NCI-H2081 treated with DMSO at 0.1 percent for 48 hours (cell line): ENCODE measurements at regions not wholly inside any gene's neighbourhood (a gene's known extent, or its start where the extent isn't known, plus 50 kb on each side); places are given as distances from the start of the nearest gene placed in this dataset.
"Not testable (repeated sequence)": the region's sequence is repeated elsewhere in the genome, so short reads cannot be mapped to it uniquely, and the experiment has no call there.

Source experiments
- DNase-seq: peaks from one replicate; lab custom pipeline; 2025; lab: John Stamatoyannopoulos, UW

- no peak for DNase-seq
These were observed 233.7 kb downstream of the TFCP2L1 start for GRCh38 chr2:121051311-121051710.

- DNase-seq = no peak
These were observed 233.0 kb downstream of the TFCP2L1 start for GRCh38 chr2:121052023-121052422.

- no peak for DNase-seq
These were observed 232.5 kb downstream of the TFCP2L1 start for GRCh38 chr2:121052521-121052920.

- no peak for DNase-seq
These were observed 229.9 kb downstream of the TFCP2L1 start for GRCh38 chr2:121055088-121055487.

GRCh38 chr2:121055501-121055900, 229.5 kb downstream of the TFCP2L1 start:
- DNase-seq = no peak

GRCh38 chr2:121058852-121059558, 226.0 kb downstream of the TFCP2L1 start:
- no peak for DNase-seq

GRCh38 chr2:121059651-121060649, 225.1 kb downstream of the TFCP2L1 start:
- no peak for DNase-seq

GRCh38 chr2:121061633-121062032, 223.4 kb downstream of the TFCP2L1 start:
- no peak for DNase-seq

- DNase-seq = no peak
These were observed 221.5 kb downstream of the TFCP2L1 start for GRCh38 chr2:121063471-121063870.

- no peak for DNase-seq
These were observed 220.8 kb downstream of the TFCP2L1 start for GRCh38 chr2:121064186-121064585.

GRCh38 chr2:121065239-121065638, 219.8 kb downstream of the TFCP2L1 start:
- DNase-seq = no peak

- DNase-seq = no peak
These were observed 218.5 kb downstream of the TFCP2L1 start for GRCh38 chr2:121066526-121066925.

- no peak for DNase-seq
These were observed 216.2 kb downstream of the TFCP2L1 start for GRCh38 chr2:121068851-121069250.

- no peak for DNase-seq
These were observed 215.5 kb downstream of the TFCP2L1 start for GRCh38 chr2:121069434-121069969.

GRCh38 chr2:121070061-121070460, 214.9 kb downstream of the TFCP2L1 start:
- DNase-seq = not testable (repeated sequence)

GRCh38 chr2:121071034-121071504, 213.9 kb downstream of the TFCP2L1 start:
- DNase-seq = no peak

GRCh38 chr2:121072784-121073183, 212.2 kb downstream of the TFCP2L1 start:
- no peak for DNase-seq

- DNase-seq = no peak
These were observed 211.4 kb downstream of the TFCP2L1 start for GRCh38 chr2:121073320-121074210.

GRCh38 chr2:121074293-121074932, 210.6 kb downstream of the TFCP2L1 start:
- DNase-seq = no peak

- no peak for DNase-seq
These were observed 209.9 kb downstream of the TFCP2L1 start for GRCh38 chr2:121075006-121075551.
